GM23248 (cell line): ENCODE measurements at regions not wholly inside any gene's neighbourhood (a gene's known extent, or its start where the extent isn't known, plus 50 kb on each side); places are given as distances from the start of the nearest gene placed in this dataset.

Source experiments
- DNase-seq: peaks from one replicate; pipeline ENCODE4 v3.0.0-alpha.2; 2015
- H2AFZ ChIP-seq: fragments of 200-600 bp; sonication (generic); 2 replicates; pipeline ENCODE4 v1.6.1; 2016; ENCODE audit warnings: antibody characterized with exemption
- H3F3A ChIP-seq: fragments of 200-600 bp; sonication (generic); 2 replicates; pipeline ENCODE4 v1.6.1; 2016; ENCODE audit warnings: mild to moderate bottlenecking, antibody characterized with exemption, mixed run types; ENCODE audit not compliant: insufficient read depth
- H3K27ac ChIP-seq: fragments of 200-600 bp; sonication (generic); 2 replicates; pipeline ENCODE4 v1.5.1; 2016; ENCODE audit warnings: mild to moderate bottlenecking
- H3K27me3 ChIP-seq: fragments of 200-600 bp; sonication (generic); replicated peaks from 2 replicates; pipeline ENCODE4 v1.6.1; 2016; ENCODE audit warnings: mild to moderate bottlenecking; ENCODE audit not compliant: insufficient read depth
- H3K36me3 ChIP-seq: fragments of 200-600 bp; sonication (generic); 2 replicates; pipeline ENCODE4 v1.6.1; 2016; ENCODE audit warnings: low read depth, mild to moderate bottlenecking
- H3K4me1 ChIP-seq: fragments of 200-600 bp; sonication (generic); 2 replicates; pipeline ENCODE4 v1.6.1; 2016; ENCODE audit warnings: mild to moderate bottlenecking; ENCODE audit not compliant: insufficient read depth
- H3K4me2 ChIP-seq: fragments of 200-600 bp; sonication (generic); one replicate; pipeline ENCODE4 v1.6.1; 2016; ENCODE audit warnings: mild to moderate bottlenecking; ENCODE audit not compliant: unreplicated experiment
- H3K4me3 ChIP-seq: fragments of 200-600 bp; sonication (generic); 2 replicates; pipeline ENCODE4 v1.5.1; 2016; ENCODE audit warnings: mild to moderate bottlenecking
- H3K79me2 ChIP-seq: fragments of 200-600 bp; sonication (generic); 2 replicates; pipeline ENCODE4 v1.6.1; 2016; ENCODE audit warnings: mild to moderate bottlenecking; ENCODE audit not compliant: insufficient read depth
- H3K9ac ChIP-seq: fragments of 200-600 bp; sonication (generic); 2 replicates; pipeline ENCODE4 v1.6.1; 2016; ENCODE audit warnings: mild to moderate bottlenecking
- H3K9me2 ChIP-seq: fragments of 200-600 bp; sonication (generic); 2 replicates; pipeline ENCODE4 v1.6.1; 2016; ENCODE audit warnings: mixed run types, mild to moderate bottlenecking, moderate library complexity; ENCODE audit not compliant: insufficient read depth
- H3K9me3 ChIP-seq: fragments of 200-600 bp; sonication (generic); one replicate; pipeline ENCODE4 v1.6.1; 2017; ENCODE audit warnings: low read depth
- H4K20me1 ChIP-seq: fragments of 200-600 bp; sonication (generic); 2 replicates; pipeline ENCODE4 v1.6.0; 2016; ENCODE audit not compliant: insufficient read depth
- EZH2 ChIP-seq: fragments of 200-600 bp; sonication (generic); IDR thresholded peaks from 2 replicates; pipeline ENCODE4 v1.6.1; 2018; ENCODE audit warnings: antibody characterized with exemption, mild to moderate bottlenecking; ENCODE audit not compliant: insufficient read depth, poor library complexity, severe bottlenecking
- EZH2phosphoT487 ChIP-seq: fragments of 200-600 bp; sonication (generic); IDR thresholded peaks from 2 replicates; pipeline ENCODE4 v1.6.1; 2018; ENCODE audit warnings: antibody characterized with exemption, moderate library complexity, mild to moderate bottlenecking, low read depth; ENCODE audit not compliant: insufficient read depth
- WGBS, 2 experiments: methylation state at CpG; one replicate each; pipeline ENCODE4 v1.1.6; 2015 to 2017; ENCODE audit warnings: low lambda C conversion rate in 2 of 2, low coverage in 1 of 2; ENCODE audit errors: missing lambda C conversion rate in 2 of 2; 5-methylcytosine and 5-hydroxymethylcytosine counted together
- in situ Hi-C: fragments of 300-500 bp; cut with MboI; formaldehyde crosslinking; loops from 2 replicates; pipeline ENCODE4 v1.15.0; 2020

GRCh38 chr13:100875392-100876043 lies 200.9 kb upstream of the TMTC4 start:
- H3K27me3 ChIP-seq, result no peaks in the 10 kb centered on the region
- H3K4me3 ChIP-seq, result no peak overlapping the region
- peak; percentile 90 for DNase-seq
- no peak overlapping the region for H3K27ac ChIP-seq
- TF ChIP-seq EZH2phosphoT487 (no peak), EZH2 (no peak)
- H3K79me2 ChIP-seq, result no peaks in the 10 kb centered on the region
- no peak overlapping the region for H2AFZ ChIP-seq
- H3K4me1 ChIP-seq, result peaks cover 11% of the 10 kb centered on the region
- H3K36me3 ChIP-seq, result no peaks in the 10 kb centered on the region
- H3F3A ChIP-seq, result 0 out of 2 replicates have a peak, but pooled peaks cover 5% of the 10 kb centered on the region
- no peaks in the 10 kb centered on the region for H4K20me1 ChIP-seq
- WGBS, 2 experiments, result 9 to 11% methylated on average over 3 of the region's 3 CpGs
- H3K9me2 ChIP-seq, result no peaks in the 10 kb centered on the region
- H3K4me2 ChIP-seq, result peak overlapping the region; percentile 50
- in situ Hi-C loops, result no loop called here
- no peaks in the 10 kb centered on the region for H3K9me3 ChIP-seq
- no peak overlapping the region for H3K9ac ChIP-seq

GRCh38 chr13:100872761-100873160 lies 198.2 kb upstream of the TMTC4 start:
- TF ChIP-seq EZH2 (no peak), EZH2phosphoT487 (no peak)
- H3K4me3 ChIP-seq, result no peak overlapping the region
- H3F3A ChIP-seq, result 0 out of 2 replicates have a peak, but pooled peaks cover 5% of the 10 kb centered on the region
- H3K36me3 ChIP-seq, result no peaks in the 10 kb centered on the region
- no peak overlapping the region for H3K9ac ChIP-seq
- no peaks in the 10 kb centered on the region for H3K9me3 ChIP-seq
- 71 to 84% methylated on average over 4 of the region's 4 CpGs for WGBS, 2 experiments
- no peaks in the 10 kb centered on the region for H3K27me3 ChIP-seq
- no peaks in the 10 kb centered on the region for H3K79me2 ChIP-seq
- no peak overlapping the region for H3K27ac ChIP-seq
- no peak overlapping the region for H3K4me2 ChIP-seq
- no peaks in the 10 kb centered on the region for H3K9me2 ChIP-seq
- in situ Hi-C loops, result no loop called here
- H3K4me1 ChIP-seq, result peaks cover 11% of the 10 kb centered on the region
- DNase-seq, result no peak
- no peaks in the 10 kb centered on the region for H4K20me1 ChIP-seq
- H2AFZ ChIP-seq, result no peak overlapping the region

GRCh38 chr13:100870898-100871297 lies 196.3 kb upstream of the TMTC4 start:
- H3K79me2 ChIP-seq, result no peaks in the 10 kb centered on the region
- no peak overlapping the region for H2AFZ ChIP-seq
- no peaks in the 10 kb centered on the region for H3K36me3 ChIP-seq
- H3K4me2 ChIP-seq, result no peak overlapping the region
- H3K9me2 ChIP-seq, result no peaks in the 10 kb centered on the region
- no peak overlapping the region for H3K4me3 ChIP-seq
- 0 out of 2 replicates have a peak, but pooled peaks cover under 1% of the 10 kb centered on the region for H3F3A ChIP-seq
- no peaks in the 10 kb centered on the region for H4K20me1 ChIP-seq
- DNase-seq, result no peak
- peaks cover 6% of the 10 kb centered on the region for H3K4me1 ChIP-seq
- TF ChIP-seq EZH2 (no peak), EZH2phosphoT487 (no peak)
- peaks cover 8% of the 10 kb centered on the region for H3K9me3 ChIP-seq
- in situ Hi-C loops, result no loop called here
- WGBS, 2 experiments, result 42% methylated on average over 3 of the region's 3 CpGs
- no peak overlapping the region for H3K27ac ChIP-seq
- H3K9ac ChIP-seq, result no peak overlapping the region
- no peaks in the 10 kb centered on the region for H3K27me3 ChIP-seq

- Histone ChIP-seq H4K20me1 (no peaks in the 10 kb centered on the region), H3K36me3 (no peaks in the 10 kb centered on the region), H3F3A (no peaks in the 10 kb centered on the region), H3K4me1 (no peaks in the 10 kb centered on the region), H3K4me3 (no peak overlapping the region), H2AFZ (no peak overlapping the region), H3K9me3 (no peaks in the 10 kb centered on the region), H3K9me2 (no peaks in the 10 kb centered on the region), H3K27ac (no peak overlapping the region), H3K27me3 (no peaks in the 10 kb centered on the region), H3K79me2 (no peaks in the 10 kb centered on the region), H3K4me2 (no peak overlapping the region), H3K9ac (no peak overlapping the region)
- no peak for TF ChIP-seq EZH2
- TF ChIP-seq EZH2phosphoT487, result no peak
- 44 to 45% methylated on average over 4 of the region's 4 CpGs for WGBS, 2 experiments
- DNase-seq, result peak; percentile 5
- in situ Hi-C loops, result no loop called here
These were observed 186.3 kb upstream of the TMTC4 start for GRCh38 chr13:100860866-100861265.
